CMK (cell line): ENCODE measurements at regions not wholly inside any gene's neighbourhood (a gene's known extent, or its start where the extent isn't known, plus 50 kb on each side); places are given as distances from the start of the nearest gene placed in this dataset.

Experiments used
- DNase-seq: peaks from one replicate; pipeline ENCODE4 v3.0.0-alpha.2; 2010; ENCODE audit warnings: low read depth

GRCh38 chr9:117548556-117548955, 133.7 kb upstream of the ASTN2 start:
- no peak for DNase-seq

- DNase-seq = no peak
Measured at GRCh38 chr9:117547904-117548303, 133.0 kb upstream of the ASTN2 start.

- DNase-seq = no peak
Measured at GRCh38 chr9:117546894-117547678, 132.2 kb upstream of the ASTN2 start.

- no peak for DNase-seq
Measured at GRCh38 chr9:117545846-117546245, 131.0 kb upstream of the ASTN2 start.

GRCh38 chr9:117543089-117543488, 128.2 kb upstream of the ASTN2 start:
- no peak for DNase-seq

- no peak for DNase-seq
Measured at GRCh38 chr9:117542021-117542420, 127.2 kb upstream of the ASTN2 start.

- no peak for DNase-seq
Measured at GRCh38 chr9:117541181-117541580, 126.3 kb upstream of the ASTN2 start.

GRCh38 chr9:117535973-117536372, 121.1 kb upstream of the ASTN2 start:
- DNase-seq = no peak

- DNase-seq = no peak
Measured at GRCh38 chr9:117535434-117535833, 120.6 kb upstream of the ASTN2 start.

- no peak for DNase-seq
Measured at GRCh38 chr9:117528225-117528624, 113.4 kb upstream of the ASTN2 start.

- no peak for DNase-seq
Measured at GRCh38 chr9:117526674-117527073, 111.8 kb upstream of the ASTN2 start.

- no peak for DNase-seq
Measured at GRCh38 chr9:117523531-117524153, 108.8 kb upstream of the ASTN2 start.

- no peak for DNase-seq
Measured at GRCh38 chr9:117521293-117521692, 106.4 kb upstream of the ASTN2 start.

GRCh38 chr9:117516676-117517632, 102.1 kb upstream of the ASTN2 start:
- no peak for DNase-seq

- DNase-seq = no peak
Measured at GRCh38 chr9:117511852-117512481, 97.1 kb upstream of the ASTN2 start.

- DNase-seq = no peak
Measured at GRCh38 chr9:117496307-117496706, 81.5 kb upstream of the ASTN2 start.

- DNase-seq = no peak
Measured at GRCh38 chr9:117494401-117495090, 79.7 kb upstream of the ASTN2 start.

GRCh38 chr9:117492476-117492875, 77.6 kb upstream of the ASTN2 start:
- DNase-seq = no peak

- DNase-seq = no peak
Measured at GRCh38 chr9:117491491-117491890, 76.6 kb upstream of the ASTN2 start.

GRCh38 chr9:117490199-117490598, 75.3 kb upstream of the ASTN2 start:
- no peak for DNase-seq

- DNase-seq = no peak
Measured at GRCh38 chr9:117488659-117489058, 73.8 kb upstream of the ASTN2 start.
